ENCODE measurements at regions not wholly inside any gene's neighbourhood (a gene's known extent, or its start where the extent isn't known, plus 50 kb on each side); places are given as distances from the start of the nearest gene placed in this dataset.

DNA sequence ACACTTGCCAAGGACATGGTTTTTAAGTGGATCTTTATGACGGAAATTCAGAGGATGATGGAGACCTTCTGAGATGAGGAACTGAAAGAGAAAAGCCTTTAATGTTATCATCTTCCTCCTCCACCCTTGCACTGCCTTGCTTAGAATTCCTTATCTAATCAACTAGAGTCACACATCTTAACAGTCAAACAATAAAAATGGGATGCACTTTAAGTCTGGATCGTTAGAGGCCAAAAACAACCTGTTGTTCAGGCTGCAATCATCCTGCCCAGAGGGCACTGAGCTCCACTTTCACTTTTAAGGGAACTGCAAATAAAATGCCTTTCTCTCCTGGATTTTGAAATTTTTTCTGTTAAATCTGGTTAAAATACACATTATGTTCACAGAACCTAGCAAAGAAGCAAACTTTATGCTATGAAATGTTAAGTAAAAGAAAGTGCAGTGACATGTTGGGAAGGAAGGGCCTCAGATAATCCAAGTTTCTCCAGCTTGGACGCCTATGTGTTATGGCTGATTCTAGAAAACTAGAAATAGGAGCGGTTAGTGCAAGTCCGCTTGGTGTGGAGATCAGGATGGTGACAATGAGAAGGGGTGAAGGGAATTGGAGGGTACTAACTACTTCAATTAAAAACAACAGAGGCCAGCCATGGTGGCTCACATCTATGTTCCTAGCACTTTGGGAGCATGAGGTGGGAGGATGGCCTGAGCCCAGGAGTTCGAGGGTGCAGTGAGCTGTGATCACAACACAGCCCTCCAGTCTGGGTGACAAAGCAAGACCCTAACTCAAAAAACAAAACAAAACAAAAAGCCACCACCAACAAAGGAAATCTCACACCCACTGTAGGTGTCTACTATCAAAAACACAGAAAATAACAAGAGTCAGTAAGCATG is 66.4 kb upstream of the KIF13A start:
- H3K27me3 ChIP-seq (ENCODE audit: control insufficient read depth in 3 of 3, insufficient read depth in 3 of 3, low read length in 2 of 3), result no peaks in the 10 kb centered on the region
- no peaks in the 10 kb centered on the region for H3K36me3 ChIP-seq (ENCODE audit: control insufficient read depth in 4 of 4, insufficient read depth in 4 of 4, low read length in 4 of 4)
- DNase-seq (peak in 1 of 3 donors; percentile 31), ATAC-seq (ENCODE audit: insufficient read depth, low FRiP score) (no peak)
- H3K9ac ChIP-seq (ENCODE audit: insufficient read depth in 1 of 2, low read length in 2 of 2), result peak overlapping the region in 1 of 2 donors; percentile 15
- 67 to 74% methylated on average over 6 of the region's 6 CpGs for WGBS, 2 donors
- TF ChIP-seq, protein P1, sequence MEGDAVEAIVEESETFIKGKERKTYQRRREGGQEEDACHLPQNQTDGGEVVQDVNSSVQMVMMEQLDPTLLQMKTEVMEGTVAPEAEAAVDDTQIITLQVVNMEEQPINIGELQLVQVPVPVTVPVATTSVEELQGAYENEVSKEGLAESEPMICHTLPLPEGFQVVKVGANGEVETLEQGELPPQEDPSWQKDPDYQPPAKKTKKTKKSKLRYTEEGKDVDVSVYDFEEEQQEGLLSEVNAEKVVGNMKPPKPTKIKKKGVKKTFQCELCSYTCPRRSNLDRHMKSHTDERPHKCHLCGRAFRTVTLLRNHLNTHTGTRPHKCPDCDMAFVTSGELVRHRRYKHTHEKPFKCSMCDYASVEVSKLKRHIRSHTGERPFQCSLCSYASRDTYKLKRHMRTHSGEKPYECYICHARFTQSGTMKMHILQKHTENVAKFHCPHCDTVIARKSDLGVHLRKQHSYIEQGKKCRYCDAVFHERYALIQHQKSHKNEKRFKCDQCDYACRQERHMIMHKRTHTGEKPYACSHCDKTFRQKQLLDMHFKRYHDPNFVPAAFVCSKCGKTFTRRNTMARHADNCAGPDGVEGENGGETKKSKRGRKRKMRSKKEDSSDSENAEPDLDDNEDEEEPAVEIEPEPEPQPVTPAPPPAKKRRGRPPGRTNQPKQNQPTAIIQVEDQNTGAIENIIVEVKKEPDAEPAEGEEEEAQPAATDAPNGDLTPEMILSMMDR (IDR thresholded peaks at IDR 0.05; ENCODE audit: control extremely low read depth, extremely low read depth), result no peak
- no peak overlapping the region for H3K4me3 ChIP-seq
- H3K4me1 ChIP-seq (ENCODE audit: control insufficient read depth in 5 of 5, insufficient read depth in 5 of 5, low read length in 5 of 5), result no peaks in the 10 kb centered on the region
- H3K27ac ChIP-seq (ENCODE audit: low read depth in 1 of 2, low read length in 1 of 2), result peak overlapping the region in 1 of 2 donors; percentile 66
- H3K9me3 ChIP-seq (ENCODE audit: control insufficient read depth in 4 of 4, insufficient read depth in 3 of 4, low read length in 3 of 4), result no peaks in the 10 kb centered on the region

DNA sequence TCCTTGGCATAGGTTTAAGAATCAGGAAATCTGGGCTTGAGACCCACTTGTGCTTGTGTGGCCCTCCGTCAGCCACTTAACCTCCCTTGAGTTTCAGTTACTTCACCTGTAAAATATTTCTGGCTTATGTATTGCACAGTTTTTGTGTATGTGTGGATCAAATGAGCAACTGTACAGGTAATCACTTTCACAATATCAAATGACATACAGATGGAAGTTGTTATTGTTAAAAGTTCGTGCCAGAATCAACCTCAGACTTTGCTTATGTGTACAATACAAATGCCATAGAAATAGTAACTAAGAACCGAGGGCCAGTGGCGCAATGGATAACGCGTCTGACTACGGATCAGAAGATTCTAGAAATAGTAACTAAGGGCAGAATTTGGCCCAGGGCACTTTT is 65.6 kb upstream of the KIF13A start:
- Histone ChIP-seq H3K36me3 (ENCODE audit: control insufficient read depth in 4 of 4, insufficient read depth in 4 of 4, low read length in 4 of 4) (no peaks in the 10 kb centered on the region), H3K4me3 (no peak overlapping the region), H3K9me3 (ENCODE audit: control insufficient read depth in 4 of 4, insufficient read depth in 3 of 4, low read length in 3 of 4) (no peaks in the 10 kb centered on the region), H3K27me3 (ENCODE audit: control insufficient read depth in 3 of 3, insufficient read depth in 3 of 3, low read length in 2 of 3) (no peaks in the 10 kb centered on the region), H3K27ac (ENCODE audit: low read depth in 1 of 2, low read length in 1 of 2) (no peak overlapping the region), H3K4me1 (ENCODE audit: control insufficient read depth in 5 of 5, insufficient read depth in 5 of 5, low read length in 5 of 5) (no peaks in the 10 kb centered on the region), H3K9ac (ENCODE audit: insufficient read depth in 1 of 2, low read length in 2 of 2) (no peak overlapping the region)
- TF ChIP-seq, protein P1 (IDR thresholded peaks at IDR 0.05; ENCODE audit: control extremely low read depth, extremely low read depth), result no peak
- ATAC-seq (ENCODE audit: insufficient read depth, low FRiP score) (no peak), DNase-seq (peak; percentile 46 to 76 (median 48))
- 56 to 75% methylated on average over 7 of the region's 7 CpGs for WGBS, 2 donors

DNA sequence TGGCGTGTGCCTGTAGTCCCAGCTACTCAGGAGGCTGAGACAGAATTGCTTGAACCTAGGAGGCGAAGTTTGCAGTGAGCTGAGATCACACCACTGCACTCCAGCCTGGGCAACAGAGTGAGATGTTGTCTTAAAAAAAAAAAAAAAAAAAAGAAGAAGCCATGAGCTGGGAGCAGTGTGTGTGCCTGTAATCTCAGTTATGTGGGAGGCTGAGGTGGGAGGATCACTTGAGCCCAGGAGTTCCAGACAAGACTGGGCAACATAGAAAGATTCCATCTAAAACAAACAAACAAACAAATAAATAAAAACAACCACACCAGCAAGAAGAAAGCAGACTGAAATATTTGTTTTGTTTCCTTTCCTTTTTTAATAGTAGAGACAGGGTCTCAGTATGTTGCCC is 62.2 kb upstream of the KIF13A start:
- TF ChIP-seq, protein P1 (IDR thresholded peaks at IDR 0.05; ENCODE audit: control extremely low read depth, extremely low read depth), result no peak
- Histone ChIP-seq H3K9ac (ENCODE audit: insufficient read depth in 1 of 2, low read length in 2 of 2) (no peak overlapping the region), H3K9me3 (ENCODE audit: control insufficient read depth in 4 of 4, insufficient read depth in 3 of 4, low read length in 3 of 4) (no peaks in the 10 kb centered on the region), H3K4me3 (no peak overlapping the region), H3K27ac (ENCODE audit: low read depth in 1 of 2, low read length in 1 of 2) (no peak overlapping the region), H3K27me3 (ENCODE audit: control insufficient read depth in 3 of 3, insufficient read depth in 3 of 3, low read length in 2 of 3) (no peaks in the 10 kb centered on the region), H3K4me1 (ENCODE audit: control insufficient read depth in 5 of 5, insufficient read depth in 5 of 5, low read length in 5 of 5) (no peaks in the 10 kb centered on the region), H3K36me3 (ENCODE audit: control insufficient read depth in 4 of 4, insufficient read depth in 4 of 4, low read length in 4 of 4) (no peaks in the 10 kb centered on the region)
- WGBS, 2 donors, result 95% methylated on average over 2 of the region's 2 CpGs
- no peak for DNase-seq
- no peak for ATAC-seq (ENCODE audit: insufficient read depth, low FRiP score)
